ENCODE measurements at regions not wholly inside any gene's neighbourhood (a gene's known extent, or its start where the extent isn't known, plus 50 kb on each side); places are given as distances from the start of the nearest gene placed in this dataset.

GRCh38 chr13:110777251-110777820 is 63.8 kb downstream of the ING1 start:
- H3K36me3 ChIP-seq (ENCODE audit: insufficient read depth, low read length) = no peaks in the 10 kb centered on the region
- H3K4me3 ChIP-seq (ENCODE audit: insufficient read depth, low read length) = no peak overlapping the region
- H3K9me3 ChIP-seq (ENCODE audit: low read depth, low read length) = no peaks in the 10 kb centered on the region
- no peaks in the 10 kb centered on the region for H3K4me1 ChIP-seq (ENCODE audit: insufficient read depth, low read length)
- H4K20me1 ChIP-seq (ENCODE audit: insufficient read depth, low read length) = no peaks in the 10 kb centered on the region
- H3K27ac ChIP-seq (ENCODE audit: low read depth, low read length) = no peak overlapping the region
- peaks cover 16% of the 10 kb centered on the region for H3K27me3 ChIP-seq (ENCODE audit: insufficient read depth, low read length)
- no peak for DNase-seq (ENCODE audit: insufficient read length, low spot score, missing footprints)
- H2AFZ ChIP-seq (ENCODE audit: low read length) = no peak overlapping the region
- H3K4me2 ChIP-seq (ENCODE audit: insufficient read depth, low read length) = no peak overlapping the region
- H3K79me2 ChIP-seq (ENCODE audit: insufficient read depth, low read length) = no peaks in the 10 kb centered on the region
- TF ChIP-seq CTCF (IDR thresholded peaks at IDR 0.05; ENCODE audit: extremely low read depth, low read depth, low read length) = no peak

GRCh38 chr13:110779022-110779421 is 65.5 kb downstream of the ING1 start:
- H3K4me2 ChIP-seq (ENCODE audit: insufficient read depth, low read length) = no peak overlapping the region
- H3K79me2 ChIP-seq (ENCODE audit: insufficient read depth, low read length) = no peaks in the 10 kb centered on the region
- no peak for TF ChIP-seq CTCF (IDR thresholded peaks at IDR 0.05; ENCODE audit: extremely low read depth, low read depth, low read length)
- H3K4me1 ChIP-seq (ENCODE audit: insufficient read depth, low read length) = no peaks in the 10 kb centered on the region
- H3K4me3 ChIP-seq (ENCODE audit: insufficient read depth, low read length) = no peak overlapping the region
- no peak overlapping the region for H2AFZ ChIP-seq (ENCODE audit: low read length)
- H3K9me3 ChIP-seq (ENCODE audit: low read depth, low read length) = no peaks in the 10 kb centered on the region
- H4K20me1 ChIP-seq (ENCODE audit: insufficient read depth, low read length) = no peaks in the 10 kb centered on the region
- H3K27ac ChIP-seq (ENCODE audit: low read depth, low read length) = no peak overlapping the region
- no peak for DNase-seq (ENCODE audit: insufficient read length, low spot score, missing footprints)
- no peaks in the 10 kb centered on the region for H3K36me3 ChIP-seq (ENCODE audit: insufficient read depth, low read length)
- H3K27me3 ChIP-seq (ENCODE audit: insufficient read depth, low read length) = peaks cover 11% of the 10 kb centered on the region

- Histone ChIP-seq H3K36me3 (ENCODE audit: insufficient read depth, low read length) (no peaks in the 10 kb centered on the region), H2AFZ (ENCODE audit: low read length) (no peak overlapping the region), H3K27ac (ENCODE audit: low read depth, low read length) (no peak overlapping the region), H3K4me1 (ENCODE audit: insufficient read depth, low read length) (no peaks in the 10 kb centered on the region), H4K20me1 (ENCODE audit: insufficient read depth, low read length) (no peaks in the 10 kb centered on the region), H3K9me3 (ENCODE audit: low read depth, low read length) (no peaks in the 10 kb centered on the region), H3K27me3 (ENCODE audit: insufficient read depth, low read length) (peaks cover 12% of the 10 kb centered on the region), H3K4me3 (ENCODE audit: insufficient read depth, low read length) (no peak overlapping the region), H3K4me2 (ENCODE audit: insufficient read depth, low read length) (no peak overlapping the region), H3K79me2 (ENCODE audit: insufficient read depth, low read length) (no peaks in the 10 kb centered on the region)
- TF ChIP-seq CTCF (IDR thresholded peaks at IDR 0.05; ENCODE audit: extremely low read depth, low read depth, low read length) = no peak
- no peak for DNase-seq (ENCODE audit: insufficient read length, low spot score, missing footprints)
Measured at GRCh38 chr13:110780422-110780821, 66.9 kb downstream of the ING1 start.

- no peak overlapping the region for H3K27ac ChIP-seq (ENCODE audit: low read depth, low read length)
- no peaks in the 10 kb centered on the region for H3K36me3 ChIP-seq (ENCODE audit: insufficient read depth, low read length)
- H3K9me3 ChIP-seq (ENCODE audit: low read depth, low read length) = no peaks in the 10 kb centered on the region
- H3K79me2 ChIP-seq (ENCODE audit: insufficient read depth, low read length) = no peaks in the 10 kb centered on the region
- no peaks in the 10 kb centered on the region for H3K4me1 ChIP-seq (ENCODE audit: insufficient read depth, low read length)
- H3K4me3 ChIP-seq (ENCODE audit: insufficient read depth, low read length) = no peak overlapping the region
- H3K27me3 ChIP-seq (ENCODE audit: insufficient read depth, low read length) = peaks cover 23% of the 10 kb centered on the region
- H3K4me2 ChIP-seq (ENCODE audit: insufficient read depth, low read length) = no peak overlapping the region
- TF ChIP-seq CTCF (IDR thresholded peaks at IDR 0.05; ENCODE audit: extremely low read depth, low read depth, low read length) = no peak
- no peaks in the 10 kb centered on the region for H4K20me1 ChIP-seq (ENCODE audit: insufficient read depth, low read length)
- DNase-seq (ENCODE audit: insufficient read length, low spot score, missing footprints) = no peak
- H2AFZ ChIP-seq (ENCODE audit: low read length) = no peak overlapping the region
Measured at GRCh38 chr13:110782185-110782584, 68.7 kb downstream of the ING1 start.
